ENCODE measurements at regions not wholly inside any gene's neighbourhood (a gene's known extent, or its start where the extent isn't known, plus 50 kb on each side); places are given as distances from the start of the nearest gene placed in this dataset.

GRCh38 chr10:131013281-131013912 is 298.1 kb downstream of the TCERG1L start:
- TF ChIP-seq CTBP1 (IDR thresholded peaks at IDR 0.05; ENCODE audit: borderline replicate concordance) (no peak), ARNT (IDR thresholded peaks at IDR 0.05) (no peak), LEF1 (IDR thresholded peaks at IDR 0.05; ENCODE audit: borderline replicate concordance) (no peak), NFRKB (IDR thresholded peaks at IDR 0.05) (no peak)
- ChIA-PET POLR2A (no interaction called here), CTCF (no interaction called here)
- no peak for DNase-seq (ENCODE audit: extremely low spot score)

DNA sequence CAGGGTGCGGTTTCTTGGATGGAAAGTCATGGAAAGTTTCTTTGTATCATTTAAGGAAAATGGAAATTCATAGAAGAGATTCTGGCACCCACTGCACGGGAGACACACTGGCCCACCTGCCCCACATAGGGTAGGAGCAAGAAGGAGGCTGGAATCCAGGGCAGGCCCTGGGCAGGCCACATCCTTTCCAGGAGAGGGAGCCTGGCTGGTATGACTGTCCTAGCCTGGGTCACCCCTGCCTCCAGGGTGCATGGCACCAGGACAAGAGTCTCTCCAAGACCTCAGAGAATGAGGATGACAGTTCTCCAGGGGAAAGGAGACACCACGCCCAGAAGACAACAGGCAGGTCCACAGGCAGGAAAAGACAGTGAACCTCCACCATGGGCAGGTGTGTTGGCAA is 297.2 kb downstream of the TCERG1L start:
- TF ChIP-seq BHLHE40 (IDR thresholded peaks at IDR 0.05; ENCODE audit: borderline replicate concordance), result no peak
- no peak for TF ChIP-seq NFRKB (IDR thresholded peaks at IDR 0.05)
- no peak for TF ChIP-seq FOXK2 (IDR thresholded peaks at IDR 0.05)
- no peak for TF ChIP-seq L3MBTL2 (conservative IDR thresholded peaks at IDR 0.05)
- TF ChIP-seq, protein P1, sequence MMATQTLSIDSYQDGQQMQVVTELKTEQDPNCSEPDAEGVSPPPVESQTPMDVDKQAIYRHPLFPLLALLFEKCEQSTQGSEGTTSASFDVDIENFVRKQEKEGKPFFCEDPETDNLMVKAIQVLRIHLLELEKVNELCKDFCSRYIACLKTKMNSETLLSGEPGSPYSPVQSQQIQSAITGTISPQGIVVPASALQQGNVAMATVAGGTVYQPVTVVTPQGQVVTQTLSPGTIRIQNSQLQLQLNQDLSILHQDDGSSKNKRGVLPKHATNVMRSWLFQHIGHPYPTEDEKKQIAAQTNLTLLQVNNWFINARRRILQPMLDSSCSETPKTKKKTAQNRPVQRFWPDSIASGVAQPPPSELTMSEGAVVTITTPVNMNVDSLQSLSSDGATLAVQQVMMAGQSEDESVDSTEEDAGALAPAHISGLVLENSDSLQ (IDR thresholded peaks at IDR 0.05), result no peak
- TF ChIP-seq SUZ12 (IDR thresholded peaks at IDR 0.05), result no peak
- no peak for TF ChIP-seq FOXA1 (IDR thresholded peaks at IDR 0.05)
- TF ChIP-seq ARNT (IDR thresholded peaks at IDR 0.05), result no peak
- TF ChIP-seq ELF4 (IDR thresholded peaks at IDR 0.05), result no peak
- no peak for TF ChIP-seq SP1 (IDR thresholded peaks at IDR 0.05)
- no peak for TF ChIP-seq TARDBP (IDR thresholded peaks at IDR 0.05)
- TF ChIP-seq CTBP1 (IDR thresholded peaks at IDR 0.05; ENCODE audit: borderline replicate concordance), result no peak
- TF ChIP-seq ZNF384 (IDR thresholded peaks at IDR 0.05), result no peak
- no peak for TF ChIP-seq LEF1 (IDR thresholded peaks at IDR 0.05; ENCODE audit: borderline replicate concordance)
- TF ChIP-seq HDGF (IDR thresholded peaks at IDR 0.05; ENCODE audit: borderline replicate concordance), result no peak
- DNase-seq (ENCODE audit: extremely low spot score), result no peak
- CTCF ChIA-PET, result no interaction called here
- POLR2A ChIA-PET, result no interaction called here

DNA sequence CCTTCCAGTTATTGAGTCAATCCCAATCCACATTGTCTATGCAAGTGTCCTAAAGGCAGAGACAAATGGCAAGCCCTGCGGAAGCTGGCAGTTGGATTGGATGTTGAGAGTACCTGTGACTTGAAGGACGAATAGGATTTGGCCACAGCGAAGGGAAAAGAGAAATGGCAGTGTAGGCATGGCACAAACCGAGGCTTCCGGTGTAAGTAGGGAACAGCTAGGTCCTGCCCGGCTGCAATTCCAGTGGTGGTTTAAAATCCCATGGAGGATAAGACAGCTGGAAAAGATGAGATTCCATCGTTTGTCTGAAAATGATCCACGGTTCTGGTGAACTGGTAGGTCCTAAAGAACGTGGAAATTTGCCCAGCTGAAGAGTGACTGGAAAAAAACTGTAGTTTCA is 296.2 kb downstream of the TCERG1L start:
- TF ChIP-seq CTBP1 (IDR thresholded peaks at IDR 0.05; ENCODE audit: borderline replicate concordance) (no peak), SUZ12 (IDR thresholded peaks at IDR 0.05) (no peak), ELF4 (IDR thresholded peaks at IDR 0.05) (no peak), ARNT (IDR thresholded peaks at IDR 0.05) (no peak), LEF1 (IDR thresholded peaks at IDR 0.05; ENCODE audit: borderline replicate concordance) (no peak), FOXK2 (IDR thresholded peaks at IDR 0.05) (no peak), NFRKB (IDR thresholded peaks at IDR 0.05) (no peak), BHLHE40 (IDR thresholded peaks at IDR 0.05; ENCODE audit: borderline replicate concordance) (no peak), SP1 (IDR thresholded peaks at IDR 0.05) (no peak), TARDBP (IDR thresholded peaks at IDR 0.05) (no peak), FOXM1 (IDR thresholded peaks at IDR 0.05; ENCODE audit: borderline replicate concordance) (no peak), L3MBTL2 (conservative IDR thresholded peaks at IDR 0.05) (no peak), FOXA1 (IDR thresholded peaks at IDR 0.05) (no peak), HDGF (IDR thresholded peaks at IDR 0.05; ENCODE audit: borderline replicate concordance) (no peak), ZNF384 (IDR thresholded peaks at IDR 0.05) (no peak)
- TF ChIP-seq, protein P1 (IDR thresholded peaks at IDR 0.05), result no peak
- POLR2A ChIA-PET, result no interaction called here
- CTCF ChIA-PET, result no interaction called here

DNA sequence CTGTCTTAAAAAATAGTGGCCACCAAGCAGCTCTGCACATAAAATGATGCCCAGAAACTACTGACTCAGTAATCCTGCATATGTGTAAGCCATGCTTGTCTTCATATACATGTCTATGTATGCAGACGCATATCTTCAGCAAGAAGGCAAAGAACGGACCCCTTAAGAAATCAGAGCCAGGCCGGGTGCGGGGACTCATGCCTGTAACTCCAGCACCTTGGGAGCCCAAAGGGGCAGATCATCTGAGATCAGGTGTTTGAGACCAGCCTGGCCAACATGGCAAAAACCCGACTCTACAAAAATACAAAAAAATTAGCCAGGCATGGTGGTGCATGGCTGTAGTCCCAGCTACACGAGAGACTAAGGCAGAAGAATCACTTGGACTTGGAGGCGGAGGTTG is 295.0 kb downstream of the TCERG1L start:
- no peak for DNase-seq (ENCODE audit: extremely low spot score)
- TF ChIP-seq FOXM1 (IDR thresholded peaks at IDR 0.05; ENCODE audit: borderline replicate concordance) (no peak), SP1 (IDR thresholded peaks at IDR 0.05) (no peak), SUZ12 (IDR thresholded peaks at IDR 0.05) (no peak)
- TF ChIP-seq, protein P1 (IDR thresholded peaks at IDR 0.05), result no peak
- ChIA-PET CTCF (no interaction called here), POLR2A (no interaction called here)

More for the DNA sequence above, 296.2 kb downstream of the TCERG1L start:
- no peak for DNase-seq (ENCODE audit: extremely low spot score)

GRCh38 chr10:131017566-131018285 is 293.8 kb downstream of the TCERG1L start:
- ChIA-PET CTCF (no interaction called here), POLR2A (no interaction called here)
- TF ChIP-seq ARNT (IDR thresholded peaks at IDR 0.05), result no peak
- no peak for TF ChIP-seq BHLHE40 (IDR thresholded peaks at IDR 0.05; ENCODE audit: borderline replicate concordance)
- no peak for TF ChIP-seq FOXM1 (IDR thresholded peaks at IDR 0.05; ENCODE audit: borderline replicate concordance)
- DNase-seq (ENCODE audit: extremely low spot score), result no peak

DNA sequence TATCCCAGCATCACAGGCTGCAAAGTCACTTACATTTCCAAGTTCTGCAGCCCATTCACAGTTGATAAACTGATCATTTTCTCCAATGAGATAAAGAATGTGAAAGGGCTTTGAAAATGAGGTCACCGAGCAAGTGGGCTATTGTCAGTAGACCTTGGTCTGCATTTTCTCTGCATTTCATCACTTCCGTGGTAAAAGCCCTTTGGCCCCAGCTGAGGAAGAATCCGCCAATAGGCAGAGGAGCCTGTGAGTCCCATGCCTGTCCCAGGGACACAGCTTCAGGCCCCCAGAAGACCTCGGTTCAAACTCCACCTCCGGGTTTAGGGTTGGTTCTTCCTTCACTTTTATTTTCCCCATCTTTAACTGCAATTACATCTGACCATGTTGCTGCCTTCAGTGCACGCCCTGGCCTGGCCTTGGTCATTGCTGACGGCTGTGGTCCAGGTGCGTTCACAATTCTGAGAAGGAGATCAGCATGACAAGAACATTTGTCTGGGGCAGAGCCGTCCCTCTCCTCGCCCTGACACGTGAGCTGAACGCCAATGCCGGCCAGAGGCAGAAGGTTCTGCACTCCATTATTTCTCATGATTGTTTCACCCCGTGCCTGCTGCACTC is 292.5 kb downstream of the TCERG1L start:
- TF ChIP-seq ZNF384 (IDR thresholded peaks at IDR 0.05) (no peak), HDGF (IDR thresholded peaks at IDR 0.05; ENCODE audit: borderline replicate concordance) (no peak), BHLHE40 (IDR thresholded peaks at IDR 0.05; ENCODE audit: borderline replicate concordance) (no peak), FOXK2 (IDR thresholded peaks at IDR 0.05) (no peak), FOXM1 (IDR thresholded peaks at IDR 0.05; ENCODE audit: borderline replicate concordance) (no peak), SUZ12 (IDR thresholded peaks at IDR 0.05) (no peak), TARDBP (IDR thresholded peaks at IDR 0.05) (no peak), CTBP1 (IDR thresholded peaks at IDR 0.05; ENCODE audit: borderline replicate concordance) (no peak), NFRKB (IDR thresholded peaks at IDR 0.05) (no peak), ARNT (IDR thresholded peaks at IDR 0.05) (no peak), L3MBTL2 (conservative IDR thresholded peaks at IDR 0.05) (no peak), ELF4 (IDR thresholded peaks at IDR 0.05) (no peak), SP1 (IDR thresholded peaks at IDR 0.05) (no peak)
- TF ChIP-seq, protein P1 (IDR thresholded peaks at IDR 0.05), result no peak
- CTCF ChIA-PET, result no interaction called here
- POLR2A ChIA-PET, result no interaction called here
- no peak for DNase-seq (ENCODE audit: extremely low spot score)

All from HEK293T (cell line).